ENCODE measurements at regions not wholly inside any gene's neighbourhood (a gene's known extent, or its start where the extent isn't known, plus 50 kb on each side); places are given as distances from the start of the nearest gene placed in this dataset.

DNA sequence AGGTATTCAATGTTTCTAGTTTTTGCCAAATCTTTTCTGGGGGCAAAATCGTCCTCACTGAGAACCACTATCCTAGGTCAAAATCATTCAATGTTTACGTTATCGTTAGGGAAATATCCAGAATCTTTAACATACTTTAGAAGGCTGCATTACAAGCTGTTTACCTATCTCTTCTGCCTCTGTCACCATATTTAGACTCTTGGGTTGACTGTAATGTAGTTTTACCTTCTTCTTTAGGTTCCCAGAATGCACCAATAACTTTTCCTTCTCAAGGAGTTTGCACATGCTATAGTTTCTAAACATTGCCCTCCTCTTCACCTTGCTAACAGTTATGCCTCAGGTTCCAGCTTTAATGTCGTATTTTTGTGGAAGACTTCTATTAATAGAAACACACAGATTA lies 1185.5 kb upstream of the ADGRB3 start:
- TF ChIP-seq, protein P1, sequence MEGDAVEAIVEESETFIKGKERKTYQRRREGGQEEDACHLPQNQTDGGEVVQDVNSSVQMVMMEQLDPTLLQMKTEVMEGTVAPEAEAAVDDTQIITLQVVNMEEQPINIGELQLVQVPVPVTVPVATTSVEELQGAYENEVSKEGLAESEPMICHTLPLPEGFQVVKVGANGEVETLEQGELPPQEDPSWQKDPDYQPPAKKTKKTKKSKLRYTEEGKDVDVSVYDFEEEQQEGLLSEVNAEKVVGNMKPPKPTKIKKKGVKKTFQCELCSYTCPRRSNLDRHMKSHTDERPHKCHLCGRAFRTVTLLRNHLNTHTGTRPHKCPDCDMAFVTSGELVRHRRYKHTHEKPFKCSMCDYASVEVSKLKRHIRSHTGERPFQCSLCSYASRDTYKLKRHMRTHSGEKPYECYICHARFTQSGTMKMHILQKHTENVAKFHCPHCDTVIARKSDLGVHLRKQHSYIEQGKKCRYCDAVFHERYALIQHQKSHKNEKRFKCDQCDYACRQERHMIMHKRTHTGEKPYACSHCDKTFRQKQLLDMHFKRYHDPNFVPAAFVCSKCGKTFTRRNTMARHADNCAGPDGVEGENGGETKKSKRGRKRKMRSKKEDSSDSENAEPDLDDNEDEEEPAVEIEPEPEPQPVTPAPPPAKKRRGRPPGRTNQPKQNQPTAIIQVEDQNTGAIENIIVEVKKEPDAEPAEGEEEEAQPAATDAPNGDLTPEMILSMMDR (IDR thresholded peaks at IDR 0.05): no peak
- TF ChIP-seq ZFX (IDR thresholded peaks at IDR 0.05; ENCODE audit: borderline replicate concordance): no peak
